HG03060 (cell line): ENCODE measurements at regions not wholly inside any gene's neighbourhood (a gene's known extent, or its start where the extent isn't known, plus 50 kb on each side); places are given as distances from the start of the nearest gene placed in this dataset.
"Not testable (repeated sequence)": the region's sequence is repeated elsewhere in the genome, so short reads cannot be mapped to it uniquely, and the experiment has no call there.

Experiments used
- ATAC-seq: cut with Tn5 transposase; IDR thresholded peaks from one replicate; pipeline ENCODE4 v1.9.1; 2021; ENCODE audit warnings: low read depth, moderate number of reproducible peaks; ENCODE audit not compliant: unreplicated experiment

DNA sequence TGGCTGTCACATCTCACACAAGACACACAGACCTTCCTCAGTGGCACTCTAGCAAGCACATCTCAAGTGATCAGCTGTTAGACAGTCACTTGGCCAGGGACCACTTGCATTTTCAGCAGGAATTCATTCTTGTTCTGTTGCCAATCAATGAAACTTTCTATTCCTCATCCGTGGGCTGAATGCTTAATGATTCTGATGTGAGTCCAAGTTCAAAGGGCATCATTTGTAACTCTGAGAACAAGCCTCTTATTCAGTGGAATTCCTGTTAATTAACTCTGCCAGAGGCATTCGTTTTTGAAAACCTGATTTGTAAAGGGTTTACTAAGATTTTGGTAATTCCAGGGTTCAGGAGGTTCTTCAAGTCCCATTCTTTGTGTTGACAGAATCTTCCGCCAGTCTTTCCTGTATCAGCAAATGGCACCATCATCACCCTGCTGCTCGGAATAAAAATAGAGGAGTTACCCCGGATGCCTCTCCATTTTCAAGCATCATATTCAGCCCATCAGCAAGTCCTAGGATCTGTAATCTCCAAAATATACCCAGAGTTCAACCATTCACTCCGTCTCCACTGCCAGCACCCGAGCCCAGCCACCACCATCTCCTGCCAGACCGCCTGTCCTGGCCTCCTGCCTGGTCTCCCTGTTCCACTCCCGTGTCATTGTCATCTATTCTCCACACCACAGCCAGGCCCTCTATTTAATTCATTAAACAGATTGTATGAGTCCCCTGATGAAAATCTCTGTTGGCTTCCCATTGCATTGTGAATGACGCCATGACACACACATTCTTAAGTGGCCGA lies 473.4 kb downstream of the AACS start:
- ATAC-seq = no peak

DNA sequence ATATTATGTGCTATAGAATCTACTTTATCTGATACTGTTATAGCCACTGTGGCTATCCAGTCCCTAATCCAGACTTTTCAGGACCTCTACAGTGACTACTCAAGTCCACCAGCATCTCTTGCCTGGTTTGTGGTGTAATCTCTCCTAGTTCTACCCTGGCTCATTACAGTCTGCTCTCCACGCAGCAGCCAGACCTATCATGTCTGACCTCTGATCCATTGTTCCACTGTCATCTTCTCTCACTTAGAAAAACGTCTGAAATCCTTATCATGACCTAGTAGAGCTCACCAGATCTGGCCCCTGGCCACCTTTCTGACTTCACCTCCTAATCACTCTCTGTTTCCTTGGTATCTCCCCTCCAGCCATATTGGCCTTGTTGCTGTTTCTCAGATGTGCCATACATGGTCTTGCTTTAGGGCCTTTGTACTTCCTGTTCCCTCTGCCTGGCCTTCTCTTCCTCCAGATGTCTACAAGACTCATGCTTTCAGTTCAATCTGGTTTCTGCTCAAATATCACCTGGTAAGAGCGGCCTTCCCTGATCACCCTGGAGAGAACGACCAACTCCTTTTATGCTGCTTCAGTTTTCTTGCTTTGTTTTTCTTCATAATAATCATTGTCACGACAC lies 475.5 kb downstream of the AACS start:
- no peak for ATAC-seq

DNA sequence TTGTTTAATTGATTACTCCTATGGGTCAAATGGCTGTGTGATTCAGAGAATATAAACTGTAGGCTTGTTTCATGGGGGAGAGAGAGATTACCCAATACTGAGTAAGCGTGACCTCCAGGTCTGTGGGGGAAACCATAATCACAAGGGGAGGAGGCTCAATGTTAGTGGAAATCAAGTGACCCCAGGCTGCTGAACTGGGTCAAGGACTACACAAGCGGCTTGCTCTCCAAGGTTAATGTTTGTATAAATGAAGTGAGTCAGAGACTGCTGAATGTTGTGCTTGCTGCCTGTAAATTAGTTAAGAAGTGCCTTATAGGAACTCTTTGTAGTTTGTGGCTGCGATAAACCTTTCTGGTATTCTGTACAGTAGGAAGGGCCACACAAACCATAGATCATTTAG lies 479.7 kb downstream of the AACS start:
- no peak for ATAC-seq

DNA sequence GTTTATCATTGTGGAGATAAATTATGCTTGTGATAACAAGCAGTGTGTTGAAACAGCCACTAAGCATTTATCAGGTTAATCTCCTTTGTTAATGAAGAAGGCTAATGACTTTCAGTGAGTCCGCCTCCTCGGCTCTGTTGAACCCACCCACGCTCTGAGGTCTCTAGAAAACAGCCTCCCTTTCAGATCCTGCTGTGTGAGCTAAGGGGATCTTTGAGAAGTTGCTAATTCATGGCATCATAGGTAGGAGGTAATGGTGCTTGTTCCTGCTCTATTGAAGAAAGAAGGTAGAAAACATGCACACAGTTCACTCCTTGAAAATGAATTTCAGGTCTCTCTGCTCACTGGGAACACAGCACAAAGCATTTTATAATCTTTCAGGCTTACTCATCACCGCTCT lies 483.9 kb downstream of the AACS start:
- ATAC-seq = no peak

DNA sequence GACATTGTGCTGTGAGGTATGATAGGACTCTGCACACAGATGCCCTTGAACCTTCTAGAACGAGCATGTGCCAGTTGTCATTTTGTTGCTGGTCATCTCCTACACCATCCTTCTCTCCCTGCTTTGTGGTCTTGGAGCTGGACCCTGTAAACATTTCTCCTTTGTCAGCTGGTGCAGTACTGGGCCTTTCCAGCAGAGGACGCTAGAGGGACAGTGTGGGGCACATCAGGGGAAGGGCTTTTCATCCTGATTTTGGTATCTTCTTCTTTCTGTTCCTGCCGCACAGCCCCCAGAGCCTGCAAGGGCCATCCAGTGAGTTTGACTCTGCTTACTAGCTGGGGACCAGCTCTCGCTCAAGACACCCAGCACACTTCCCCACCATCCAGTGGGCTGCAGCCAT lies 484.6 kb downstream of the AACS start:
- ATAC-seq = no peak

DNA sequence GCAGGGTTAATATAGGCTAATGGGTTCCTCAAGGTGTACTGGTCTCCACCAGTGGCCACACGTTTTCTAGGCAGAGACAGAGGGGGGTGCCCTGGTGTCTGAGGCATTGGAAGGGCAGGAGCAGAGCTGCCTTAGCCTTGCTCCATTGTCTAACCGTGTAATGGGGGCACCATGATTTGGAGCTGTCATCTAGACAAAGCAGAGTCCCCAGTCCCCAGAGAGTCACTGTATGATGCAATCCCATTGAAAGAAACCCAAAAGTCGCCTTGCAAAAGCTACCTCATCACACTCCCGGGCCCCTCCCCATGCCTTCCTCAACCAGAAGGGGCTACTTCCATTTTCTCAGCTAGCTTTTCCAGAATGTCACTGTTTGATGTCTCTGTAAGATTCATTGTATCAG lies 487.1 kb downstream of the AACS start:
- ATAC-seq = no peak

DNA sequence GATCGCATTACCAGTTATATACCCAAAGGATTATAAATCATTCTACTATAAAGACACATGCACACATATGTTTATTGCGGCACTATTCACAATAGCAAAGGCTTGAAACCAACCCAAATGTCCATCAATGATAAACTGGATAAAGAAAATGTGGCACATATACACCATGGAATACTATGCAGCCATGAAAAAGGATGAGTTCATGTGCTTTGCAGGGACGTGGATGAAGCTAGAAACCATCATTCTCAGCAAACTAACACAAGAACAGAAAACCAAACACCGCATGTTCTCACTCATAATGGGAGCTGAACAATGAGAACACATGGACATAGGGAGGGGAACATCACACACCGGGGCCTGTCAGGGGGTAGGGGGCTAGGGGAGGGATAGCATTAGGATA lies 495.8 kb downstream of the AACS start:
- not testable (repeated sequence) for ATAC-seq

DNA sequence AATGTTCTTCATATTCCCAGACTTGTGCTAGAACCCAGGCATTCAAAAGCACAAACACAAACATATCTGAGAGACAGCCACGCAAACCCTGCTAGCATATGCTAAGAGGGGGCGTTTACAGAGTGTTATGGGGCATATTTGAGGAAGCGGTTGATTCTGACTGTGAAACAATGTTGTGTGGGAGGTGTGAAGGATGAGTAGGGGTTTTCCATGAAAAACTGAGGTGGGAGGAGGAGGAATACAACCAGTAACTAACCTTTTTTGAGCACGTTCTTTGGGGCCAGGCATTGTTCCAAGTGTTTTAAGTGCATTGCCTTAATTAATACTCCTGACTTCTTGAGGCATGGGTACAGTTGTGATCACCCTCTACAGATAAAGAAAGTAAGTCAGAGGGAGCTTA lies 499.5 kb downstream of the AACS start:
- no peak for ATAC-seq

DNA sequence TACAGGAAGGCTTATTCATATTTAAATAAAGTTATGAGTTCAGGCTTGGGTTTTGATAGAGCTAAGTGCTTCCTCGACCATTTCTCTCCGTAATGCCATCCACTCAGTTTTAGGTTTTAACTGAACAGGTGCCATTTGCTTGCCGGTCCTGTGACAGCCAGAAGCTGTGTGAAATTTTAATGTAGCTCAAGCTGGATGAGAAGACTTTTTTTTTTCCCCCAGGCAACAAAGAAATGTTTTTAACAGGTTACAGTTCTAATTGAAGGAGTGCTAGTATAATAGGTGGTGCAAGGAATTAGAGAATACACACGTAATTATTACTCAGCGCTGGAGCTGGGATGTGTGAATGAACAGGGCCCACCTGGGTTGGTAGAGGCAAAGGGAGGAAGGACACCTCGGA lies 502.3 kb downstream of the AACS start:
- no peak for ATAC-seq

DNA sequence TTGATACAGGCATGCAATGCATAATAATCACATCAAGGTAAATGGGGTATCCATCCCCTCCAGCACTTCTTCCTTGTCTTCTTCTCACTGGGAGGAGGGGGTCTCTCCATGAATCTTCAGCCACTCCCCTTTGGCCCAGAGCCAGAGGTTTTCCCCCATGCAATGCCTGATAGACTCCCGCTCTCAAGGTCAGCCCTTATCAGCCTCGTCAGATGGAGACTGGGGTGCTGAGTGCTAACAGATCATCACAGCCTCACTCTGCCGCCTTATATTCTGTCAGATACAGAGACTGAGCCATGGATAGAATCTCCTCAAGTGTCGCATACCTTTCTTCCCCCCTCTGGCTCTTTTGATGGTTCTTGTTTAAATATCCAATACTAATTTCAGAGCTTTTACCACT lies 503.1 kb downstream of the AACS start:
- no peak for ATAC-seq

DNA sequence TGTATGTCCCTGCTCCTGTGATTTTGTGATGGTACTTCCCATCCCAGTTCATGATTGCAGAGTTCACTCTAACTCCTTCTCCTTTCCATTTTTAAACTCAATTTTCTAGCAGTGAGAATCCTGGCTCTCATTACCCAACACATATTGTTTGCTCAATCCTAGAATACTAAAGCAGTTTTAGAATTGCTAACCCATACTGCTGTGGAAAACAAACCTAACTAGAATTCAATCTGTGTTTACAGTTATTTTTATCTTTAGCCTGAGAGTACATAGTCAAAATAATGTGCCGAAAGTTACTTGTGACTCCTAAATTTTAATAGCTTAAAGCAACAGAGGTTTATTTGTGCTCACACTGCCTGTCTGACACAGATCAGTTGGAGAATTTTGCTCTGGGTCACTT lies 508.0 kb downstream of the AACS start:
- no peak for ATAC-seq

DNA sequence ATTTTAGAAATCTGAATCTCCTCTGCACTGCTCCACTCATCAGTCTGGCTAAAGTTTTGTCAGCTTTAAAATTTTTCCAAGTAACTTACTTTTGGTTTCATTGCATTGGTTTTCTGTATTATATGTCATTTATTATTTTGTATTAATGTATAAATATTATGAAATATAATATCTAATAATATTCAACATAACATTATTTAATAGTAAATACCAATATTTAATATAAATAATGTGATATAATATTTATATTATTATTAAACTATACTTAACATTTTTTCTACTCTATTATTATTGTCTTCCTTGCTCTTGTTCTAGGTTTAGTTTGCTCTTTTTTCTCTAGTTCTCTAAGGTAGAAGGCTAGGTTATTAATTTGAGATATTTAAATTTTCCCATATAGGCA lies 512.1 kb downstream of the AACS start:
- no peak for ATAC-seq

DNA sequence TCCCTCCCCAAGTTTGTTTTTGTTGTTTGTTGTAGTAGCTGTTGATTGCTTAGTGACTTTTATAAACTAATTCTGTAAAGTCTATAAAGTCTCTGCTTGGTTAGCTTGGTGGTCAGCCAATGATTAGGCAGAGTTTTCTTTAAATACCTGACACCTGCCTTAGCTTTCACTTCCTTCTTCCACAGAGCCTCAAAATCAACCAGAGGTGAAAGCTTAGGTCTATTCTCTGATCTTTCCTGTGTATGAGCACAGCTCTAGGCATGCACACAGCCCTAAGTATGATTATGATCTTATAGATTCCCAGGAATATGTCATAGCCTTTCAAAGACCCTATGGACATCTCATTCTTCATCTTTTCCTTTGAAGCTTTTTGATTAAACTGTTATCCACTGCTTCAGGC lies 514.7 kb downstream of the AACS start:
- no peak for ATAC-seq

DNA sequence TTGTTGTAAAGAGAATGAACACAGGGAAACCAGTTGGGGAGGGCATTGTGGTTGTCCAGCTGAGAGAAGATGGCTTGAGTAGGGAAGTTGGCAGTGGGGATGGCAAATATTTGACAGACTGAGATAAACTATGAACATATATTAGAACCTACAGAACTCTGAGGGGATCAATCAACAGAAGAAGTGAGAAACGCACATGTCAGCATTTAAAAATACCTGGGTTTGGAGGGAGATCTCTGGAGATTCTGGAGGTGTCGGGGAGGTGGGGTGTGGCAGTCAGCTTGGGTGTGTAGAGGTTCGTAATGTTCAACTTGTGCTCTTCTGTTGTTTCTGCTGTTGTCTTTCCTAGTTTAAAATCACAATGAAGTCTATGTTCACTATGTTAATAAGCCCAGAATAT lies 517.8 kb downstream of the AACS start:
- ATAC-seq = no peak

DNA sequence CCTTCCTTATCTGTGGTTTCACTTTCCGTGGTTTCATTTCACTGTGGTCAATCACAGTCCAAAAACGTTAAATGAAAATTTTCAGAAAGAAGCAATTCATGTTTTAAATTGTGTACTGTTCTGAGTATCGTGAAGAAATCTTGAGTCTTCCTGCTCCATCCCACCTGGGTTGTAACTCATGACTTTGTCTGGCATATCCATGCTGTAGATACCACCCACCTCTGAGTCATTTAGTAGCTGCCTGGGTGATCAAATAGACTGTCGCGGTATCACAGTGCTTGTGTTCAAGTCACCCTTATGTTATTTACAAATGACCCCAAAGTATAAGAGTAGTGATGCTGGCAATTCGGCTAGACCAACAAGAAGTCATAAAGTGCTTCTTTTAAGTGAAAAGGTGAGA lies 521.2 kb downstream of the AACS start:
- ATAC-seq = no peak

DNA sequence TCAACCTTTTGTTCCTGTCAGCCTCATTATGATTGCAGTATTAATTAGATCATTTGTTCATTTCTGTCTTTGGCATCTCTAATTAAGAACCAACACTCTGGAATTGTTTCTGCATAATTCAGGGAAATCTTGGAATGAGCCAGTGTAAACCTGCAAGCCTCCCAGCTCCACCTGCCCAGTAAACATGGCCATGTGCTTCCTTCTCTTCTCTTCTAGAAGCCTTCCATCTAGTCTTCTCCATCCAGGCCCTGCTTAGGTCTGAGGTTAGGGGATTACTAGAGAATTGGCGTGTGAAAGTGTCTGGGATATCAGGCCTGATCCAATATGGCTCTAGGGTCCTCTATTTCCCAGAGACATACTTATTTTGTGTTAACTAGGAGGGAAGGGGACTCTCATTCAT lies 528.0 kb downstream of the AACS start:
- ATAC-seq = no peak

DNA sequence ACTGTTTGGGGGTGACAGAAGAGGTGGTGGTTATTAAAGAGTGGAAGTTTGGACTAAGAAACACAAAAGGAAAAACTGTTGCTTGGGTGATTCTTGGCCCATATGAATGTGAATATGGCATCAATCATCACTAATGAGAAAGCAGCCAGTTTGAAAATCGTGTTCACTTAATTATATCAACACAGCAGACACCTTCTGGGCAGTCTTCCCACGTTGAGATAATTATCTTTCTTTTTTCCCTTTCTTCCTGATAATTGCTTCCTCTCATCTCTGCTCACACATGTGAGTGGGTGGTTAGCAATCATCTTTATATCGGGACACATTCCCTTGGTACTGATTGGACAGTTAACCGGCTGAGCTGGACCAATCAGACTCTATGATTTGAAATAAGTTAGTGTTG lies 539.7 kb downstream of the AACS start:
- ATAC-seq = no peak

DNA sequence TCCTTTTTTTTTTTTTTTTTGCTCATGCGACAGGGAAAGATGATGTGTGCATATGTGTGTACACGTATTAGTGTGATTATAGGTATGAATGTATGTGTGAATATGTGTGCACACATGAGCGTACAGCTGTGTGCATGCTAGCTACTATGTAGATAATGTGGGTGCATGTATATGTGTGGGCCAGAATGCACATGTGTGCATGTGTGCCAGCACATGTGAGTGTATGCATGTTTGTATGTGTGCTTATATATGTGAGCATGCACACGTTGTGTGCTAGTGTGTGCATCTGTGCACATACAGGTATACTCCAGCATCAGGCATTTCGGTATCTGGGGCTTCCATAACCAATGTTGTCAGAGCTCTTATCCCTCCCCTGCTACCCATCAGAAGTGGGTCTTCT lies 541.1 kb downstream of the AACS start:
- no peak for ATAC-seq

DNA sequence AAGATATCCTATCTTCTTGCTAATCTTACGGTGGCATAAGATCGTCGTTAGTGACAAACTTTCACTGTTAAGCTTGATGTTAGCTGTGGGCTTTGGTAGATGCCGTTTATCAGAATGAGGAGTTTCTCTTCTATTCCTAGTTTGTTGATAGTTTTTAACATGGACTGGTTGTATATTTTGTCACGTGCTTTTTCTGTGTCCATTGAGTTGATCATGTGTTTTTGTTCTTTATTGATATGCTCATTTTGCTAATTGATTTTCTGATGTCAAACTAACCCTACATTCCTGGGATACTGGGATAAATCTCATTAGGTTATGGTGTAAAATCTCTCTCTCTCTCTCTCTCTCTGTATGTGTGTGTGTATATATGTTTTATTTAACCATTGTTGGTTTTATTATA lies 545.1 kb downstream of the AACS start:
- ATAC-seq = no peak

DNA sequence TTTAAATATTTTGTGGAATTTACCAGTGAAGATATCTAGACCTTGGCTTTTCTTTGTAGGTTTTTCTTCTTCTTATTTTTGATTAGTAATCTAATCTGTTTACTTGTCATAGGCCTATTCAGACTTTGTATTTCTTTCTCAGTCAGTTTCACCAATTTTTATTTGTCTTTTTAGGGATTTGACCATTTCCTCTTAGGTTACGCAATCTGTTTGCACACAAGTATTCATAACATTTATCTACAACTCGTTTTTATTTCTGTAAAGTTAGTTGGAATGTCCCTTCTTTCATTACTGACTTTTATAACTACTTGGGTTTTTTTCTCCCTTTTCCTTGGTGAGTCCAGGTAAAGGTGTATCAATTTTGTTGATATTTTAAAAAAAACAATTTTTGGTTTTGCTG lies 545.7 kb downstream of the AACS start:
- no peak for ATAC-seq

DNA sequence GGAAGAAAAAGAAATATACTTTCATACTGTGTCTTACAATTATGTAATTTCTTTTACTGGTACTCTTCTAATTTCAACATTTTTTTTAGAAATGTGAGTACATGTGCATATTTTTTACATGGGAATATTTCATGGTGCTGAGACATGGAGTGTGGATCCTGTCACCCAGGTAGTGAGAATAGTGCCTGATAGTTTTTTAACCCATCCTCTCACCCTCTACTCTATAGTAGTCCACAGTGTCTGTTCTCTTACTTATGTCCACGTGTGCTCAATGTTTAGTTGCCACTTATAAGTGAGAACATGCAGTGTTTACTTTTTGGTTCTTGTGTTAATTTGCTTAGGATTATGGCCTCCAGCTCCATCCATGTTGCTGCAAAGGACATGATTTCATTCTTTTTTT lies 548.8 kb downstream of the AACS start:
- no peak for ATAC-seq

DNA sequence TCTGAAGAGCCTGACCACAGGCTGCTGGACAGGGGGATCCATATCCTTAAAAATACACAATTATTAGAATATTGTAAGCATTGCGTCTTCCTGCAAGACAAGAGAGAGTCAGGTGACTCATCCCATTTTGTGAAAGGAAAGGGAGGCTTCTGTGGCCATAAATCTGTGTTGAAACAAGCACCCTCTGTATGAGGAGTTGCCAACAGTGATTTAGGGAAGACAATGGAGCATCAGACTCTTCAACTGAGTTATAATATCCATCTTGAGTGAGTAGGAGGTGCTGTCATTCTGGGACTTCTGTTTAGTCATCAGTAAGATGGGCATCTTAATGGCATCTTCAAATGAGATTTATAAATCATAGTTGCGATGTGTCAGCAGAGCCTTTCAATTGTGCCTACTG lies 554.5 kb downstream of the AACS start:
- no peak for ATAC-seq

DNA sequence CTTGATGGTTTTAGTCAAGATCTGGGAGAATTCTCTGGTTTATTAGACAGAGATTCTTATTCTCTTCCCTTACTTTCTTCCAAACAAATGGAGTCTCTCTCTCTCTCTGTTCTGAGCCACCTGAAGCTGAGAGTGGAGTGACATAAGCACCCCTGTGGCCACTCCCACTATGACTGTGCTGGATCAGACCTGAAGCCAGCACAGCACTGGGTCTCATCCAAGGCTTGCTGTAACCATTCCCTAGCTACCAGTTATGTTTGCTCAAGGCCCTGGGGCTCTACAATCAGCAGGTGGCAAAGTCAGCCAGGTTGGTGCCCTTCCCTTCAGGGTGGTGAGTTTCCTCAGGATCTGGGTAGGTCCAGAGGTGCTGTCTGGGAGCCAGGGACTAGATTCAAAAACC lies 568.5 kb downstream of the AACS start:
- ATAC-seq = no peak
